ENCODE measurements at regions not wholly inside any gene's neighbourhood (a gene's known extent, or its start where the extent isn't known, plus 50 kb on each side); places are given as distances from the start of the nearest gene placed in this dataset.
"Not testable (repeated sequence)": the region's sequence is repeated elsewhere in the genome, so short reads cannot be mapped to it uniquely, and the experiment has no call there.

GRCh38 chr9:36500931-36501330 lies 71.8 kb upstream of the MELK start:
- not testable (repeated sequence) for TF ChIP-seq CTCF, POLR2A, POLR2AphosphoS5 (IDR thresholded peaks at IDR 0.05)
